K562 (cell line): ENCODE measurements at regions not wholly inside any gene's neighbourhood (a gene's known extent, or its start where the extent isn't known, plus 50 kb on each side); places are given as distances from the start of the nearest gene placed in this dataset.

Source experiments
- ATAC-seq: fragments of 200-7000 bp; cut with Tn5 transposase; 3 replicates; pipeline ENCODE4 v1.9.1; 2020; ENCODE audit warnings: moderate library complexity
- BruUV-seq: library from RNA; stranded (reverse); fragments of 400-500 nt; replicated peaks from 2 replicates; lab custom pipeline; 2021; lab: Mats Ljungman, UMichigan
- CTCF ChIA-PET: fragments of 300-600 bp; formaldehyde crosslinking; extraction: SDS; loops from one replicate; lab custom pipeline; 2021; ENCODE audit warnings: low intra/inter-chr PET ratio; lab: Yijun Ruan, JAX
- POLR2A ChIA-PET: fragments of 300-600, 350-650 bp; sonication (Branson Sonifier 250); formaldehyde crosslinking; extraction: SDS; loops from one replicate; lab custom pipeline; 2021; ENCODE audit warnings: antibody characterized with exemption, inconsistent platforms; lab: Yijun Ruan, JAX
- DNase-seq, 4 experiments: peaks; one replicate each; pipeline versions ENCODE4 v3.0.0 to v3.0.0-alpha.2; 2011 to 2018; ENCODE audit warnings: low spot score in 3 of 4, mixed read lengths in 3 of 4; ENCODE audit errors: extremely low read depth in 1 of 4
- FAIRE-seq: peaks from 2 replicates; lab custom pipeline; 2011; peaks lifted over from hg19 to GRCh38; lab: Jason Lieb, UNC
- H2AFZ ChIP-seq: 2 replicates; pipeline ENCODE4 v1.6.0; 2011; ENCODE audit warnings: low read depth, low read length, control low read depth, inconsistent platforms
- H3K27ac ChIP-seq: fragments of 200-600 bp; 3 replicates; pipeline ENCODE4 v1.8.0; 2011; ENCODE audit warnings: low read depth, mild to moderate bottlenecking, control low read depth, inconsistent platforms, low read length, moderate library complexity, mixed read lengths; ENCODE audit errors: extremely low read depth
- H3K27me3 ChIP-seq, 2 experiments: fragments of 300-600 bp in 1 of 2; 2 replicates in 1 of 2; 3 replicates in 1 of 2; pipeline versions ENCODE4 v1.6.0 to v1.8.0; 2011; ENCODE audit warnings: inconsistent platforms in 2 of 2, low read length in 2 of 2, mild to moderate bottlenecking in 1 of 2, mixed read lengths in 1 of 2, moderate library complexity in 1 of 2; ENCODE audit not compliant: control insufficient read depth in 2 of 2, insufficient read depth in 2 of 2
- H3K36me3 ChIP-seq: fragments of 300-600 bp; 3 replicates; pipeline ENCODE4 v1.8.0; 2011; ENCODE audit warnings: mild to moderate bottlenecking, low read length, inconsistent platforms; ENCODE audit not compliant: control insufficient read depth, insufficient read depth
- H3K4me1 ChIP-seq, 2 experiments: fragments of 200-600 bp in 1 of 2; replicated peaks in 1 of 2; 2 replicates in 1 of 2; 3 replicates in 1 of 2; pipeline versions ENCODE4 v1.5.1 to v1.8.0; 2011; ENCODE audit warnings: inconsistent platforms in 2 of 2, low read length in 2 of 2, mild to moderate bottlenecking in 1 of 2, mixed read lengths in 1 of 2, moderate library complexity in 1 of 2; ENCODE audit not compliant: control insufficient read depth in 2 of 2, insufficient read depth in 2 of 2
- H3K4me2 ChIP-seq: 2 replicates; pipeline ENCODE4 v1.6.1; 2011; ENCODE audit warnings: low read length, control low read depth, inconsistent platforms, mixed read lengths; ENCODE audit not compliant: insufficient read depth
- H3K4me3 ChIP-seq: fragments of 200-600 bp; sonication (generic), shearing (Covaris generic); 2 replicates; pipeline ENCODE4 v1.5.1; 2016; ENCODE audit warnings: control low read depth, inconsistent platforms
- H3K79me2 ChIP-seq: fragments of 200-600 bp; 3 replicates; pipeline ENCODE4 v1.8.0; 2011; ENCODE audit warnings: low read length, inconsistent platforms; ENCODE audit not compliant: control insufficient read depth, insufficient read depth
- H3K9ac ChIP-seq, 2 experiments: 2 replicates each; pipeline versions ENCODE4 v1.6.0 to v1.6.1; 2011; ENCODE audit warnings: low read depth in 2 of 2, low read length in 2 of 2, control low read depth in 1 of 2, inconsistent platforms in 1 of 2, mild to moderate bottlenecking in 1 of 2, mixed read lengths in 1 of 2; ENCODE audit not compliant: insufficient read depth in 1 of 2
- H3K9me1 ChIP-seq: one replicate; pipeline ENCODE4 v1.6.0; 2011; ENCODE audit warnings: inconsistent platforms, mild to moderate bottlenecking, low read length, moderate library complexity; ENCODE audit not compliant: control insufficient read depth, insufficient read depth
- H3K9me3 ChIP-seq: replicated peaks from 2 replicates; pipeline ENCODE4 v1.5.1; 2011; ENCODE audit warnings: low read depth, low read length, inconsistent platforms; ENCODE audit not compliant: control insufficient read depth, insufficient read depth
- H4K20me1 ChIP-seq: replicated peaks from 2 replicates; pipeline ENCODE4 v1.6.1; 2011; ENCODE audit warnings: low read length, inconsistent platforms, mixed read lengths; ENCODE audit not compliant: control insufficient read depth, insufficient read depth
- ATF3 ChIP-seq, 2 experiments: fragments of 450-650 bp in 1 of 2; sonication (generic) in 1 of 2; formaldehyde crosslinking in 1 of 2; IDR thresholded peaks in 1 of 2; conservative IDR thresholded peaks in 1 of 2; 2 replicates each; pipeline versions ENCODE4 v1.6.1 to v1.8.1; 2016 to 2023; ENCODE audit warnings: mild to moderate bottlenecking in 2 of 2, moderate library complexity in 2 of 2, inconsistent platforms in 1 of 2, missing genetic modification reagents in 1 of 2
- FOXK2 ChIP-seq, 2 experiments: fragments of 450-650 bp; IDR thresholded peaks in 1 of 2; conservative IDR thresholded peaks in 1 of 2; 2 replicates each; pipeline ENCODE4 v1.6.1; 2016; ENCODE audit warnings: low read depth in 2 of 2, mild to moderate bottlenecking in 1 of 2
- NR2C2 ChIP-seq, 2 experiments: fragments of 200-800 bp in 1 of 2; sonication (Bioruptor generic) in 1 of 2; sonication (generic) in 1 of 2; formaldehyde crosslinking in 1 of 2; IDR thresholded peaks; 2 replicates each; pipeline versions ENCODE4 v1.6.1 to v1.8.0; 2016 to 2022; ENCODE audit warnings: mild to moderate bottlenecking in 1 of 2, missing compliant biosample characterization in 1 of 2, missing genetic modification characterization in 1 of 2, missing genetic modification reagents in 1 of 2
- SIN3A ChIP-seq, 2 experiments: fragments of 150-350 bp in 1 of 2; IDR thresholded peaks; 2 replicates each; pipeline ENCODE4 v1.6.1; 2011 to 2016; ENCODE audit warnings: borderline replicate concordance in 2 of 2, low read depth in 2 of 2, low read length in 2 of 2, mild to moderate bottlenecking in 2 of 2, moderate library complexity in 2 of 2; ENCODE audit not compliant: control insufficient read depth in 1 of 2
- SMAD2 ChIP-seq: fragments of 150-350 bp; IDR thresholded peaks from 2 replicates; pipeline ENCODE4 v1.6.1; 2014; ENCODE audit warnings: low read depth, mild to moderate bottlenecking, low read length
- TCF7L2 ChIP-seq: fragments of 150-350 bp; IDR thresholded peaks from 2 replicates; pipeline ENCODE4 v1.6.1; 2016; ENCODE audit warnings: low read depth, mild to moderate bottlenecking, low read length, moderate library complexity
- WGBS: fragments of 100-300 bp; shearing (Covaris generic); methylation state at CpG from one replicate; pipeline ENCODE4 v1.1.6; 2016; ENCODE audit warnings: low coverage, mixed read lengths; ENCODE audit not compliant: insufficient coverage; ENCODE audit errors: missing lambda C conversion rate; 5-methylcytosine and 5-hydroxymethylcytosine counted together
- in situ Hi-C: fragments of 300-500 bp; cut with MboI; formaldehyde crosslinking; loops from 4 replicates; pipeline ENCODE4 v1.15.0; 2018; ENCODE audit warnings: inconsistent platforms, mixed read lengths
- intact Hi-C: fragments of 100-400 bp; cut with micrococcal nuclease; formaldehyde crosslinking; loops from 2 replicates; pipeline ENCODE4 v1.14.2; 2022

- Histone ChIP-seq H3K4me3 (no peak overlapping the region), H3K9ac (no peak overlapping the region), H3K9me1 (no peaks in the 10 kb centered on the region), H3K9me3 (no peaks in the 10 kb centered on the region), H3K36me3 (peaks cover 12% of the 10 kb centered on the region; the same call in 2 of the 3 replicates), H3K4me2 (no peak overlapping the region), H3K27ac (no peak overlapping the region), H2AFZ (no peak overlapping the region), H3K79me2 (peaks cover 15% of the 10 kb centered on the region), H4K20me1 (no peaks in the 10 kb centered on the region), H3K4me1 (peaks cover 0 to 3% of the 10 kb centered on the region in 2 experiments; a peak in 2 of 5 replicates), H3K27me3 (no peaks in the 10 kb centered on the region)
- intact Hi-C loops (no loop called here), in situ Hi-C loops (no loop called here)
- no peak for DNase-seq
- no peak for ATAC-seq
- BruUV-seq = no TSS peak
- ChIA-PET POLR2A (no interaction called here), CTCF (no interaction called here)
- 40% methylated on average over 1 of the region's 1 CpG for WGBS
- TF ChIP-seq NR2C2 (CRISPR knock-in tag; IDR thresholded peaks at IDR 0.05) = no peak
- no peak for TF ChIP-seq NR2C2 (tag; IDR thresholded peaks at IDR 0.05)
- peak; percentile 65 for TF ChIP-seq ATF3 (IDR thresholded peaks at IDR 0.05)
- no peak for TF ChIP-seq ATF3 (CRISPR knock-in tag; conservative IDR thresholded peaks at IDR 0.05)
- no peak for TF ChIP-seq SIN3A (IDR thresholded peaks at IDR 0.05; ENCODE audit: borderline replicate concordance in 2 of 2, control insufficient read depth in 1 of 2, low read depth in 2 of 2, low read length in 2 of 2)
- TF ChIP-seq SMAD2 = no peak
- TF ChIP-seq TCF7L2 = no peak
- no peak for TF ChIP-seq FOXK2 (conservative IDR thresholded peaks at IDR 0.05 in 1 of 2, IDR thresholded peaks at IDR 0.05 in 1 of 2; ENCODE audit: low read depth in 2 of 2)
- no peak for FAIRE-seq
Measured at GRCh38 chr2:126300348-126300747, 355.6 kb upstream of the GYPC start.
